ENCODE measurements at regions not wholly inside any gene's neighbourhood (a gene's known extent, or its start where the extent isn't known, plus 50 kb on each side); places are given as distances from the start of the nearest gene placed in this dataset.

GRCh38 chr11:97461934-97462333 lies 1072.1 kb downstream of the JRKL start:
- H3K36me3 ChIP-seq, result no peaks in the 10 kb centered on the region
- intact Hi-C loops (cut with DNase I; ENCODE audit: low total_unique reads), result no loop called here
- TF ChIP-seq CTCF (IDR thresholded peaks at IDR 0.05), result no peak
- no peak for DNase-seq
- H3K27me3 ChIP-seq, result no peaks in the 10 kb centered on the region
- no peak overlapping the region for H3K27ac ChIP-seq
- H3K9me3 ChIP-seq, result no peaks in the 10 kb centered on the region
- H3K4me3 ChIP-seq, result no peak overlapping the region
- H3K4me1 ChIP-seq, result no peaks in the 10 kb centered on the region

- no peak for DNase-seq
- Histone ChIP-seq H3K27me3 (no peaks in the 10 kb centered on the region), H3K36me3 (no peaks in the 10 kb centered on the region), H3K9me3 (no peaks in the 10 kb centered on the region), H3K27ac (no peak overlapping the region), H3K4me1 (no peaks in the 10 kb centered on the region), H3K4me3 (no peak overlapping the region)
- TF ChIP-seq CTCF (IDR thresholded peaks at IDR 0.05), result no peak
- intact Hi-C loops (cut with DNase I; ENCODE audit: low total_unique reads), result no loop called here
These were observed 1074.1 kb downstream of the JRKL start for GRCh38 chr11:97463891-97464290.

- Histone ChIP-seq H3K27me3 (no peaks in the 10 kb centered on the region), H3K4me1 (no peaks in the 10 kb centered on the region), H3K27ac (no peak overlapping the region), H3K9me3 (peaks cover 4 to 26% (median 24%) of the 10 kb centered on the region in 3 donors), H3K36me3 (no peaks in the 10 kb centered on the region), H3K4me3 (no peak overlapping the region)
- TF ChIP-seq CTCF (IDR thresholded peaks at IDR 0.05), result no peak
- intact Hi-C loops (cut with DNase I; ENCODE audit: low total_unique reads), result no loop called here
- no peak for DNase-seq
These were observed 1081.7 kb downstream of the JRKL start for GRCh38 chr11:97471480-97471879.

GRCh38 chr11:97487387-97487786 lies 1097.6 kb downstream of the JRKL start:
- Histone ChIP-seq H3K36me3 (no peaks in the 10 kb centered on the region), H3K9me3 (no peaks in the 10 kb centered on the region), H3K27ac (no peak overlapping the region), H3K4me3 (no peak overlapping the region), H3K27me3 (no peaks in the 10 kb centered on the region), H3K4me1 (no peaks in the 10 kb centered on the region)
- no peak for DNase-seq
- TF ChIP-seq CTCF (IDR thresholded peaks at IDR 0.05), result no peak
- intact Hi-C loops (cut with DNase I; ENCODE audit: low total_unique reads), result no loop called here

- no peak for DNase-seq
- intact Hi-C loops (cut with DNase I; ENCODE audit: low total_unique reads), result no loop called here
- no peaks in the 10 kb centered on the region for H3K4me1 ChIP-seq
- H3K27me3 ChIP-seq, result no peaks in the 10 kb centered on the region
- H3K27ac ChIP-seq, result no peak overlapping the region
- H3K9me3 ChIP-seq, result no peaks in the 10 kb centered on the region
- H3K36me3 ChIP-seq, result no peaks in the 10 kb centered on the region
- H3K4me3 ChIP-seq, result no peak overlapping the region
- no peak for TF ChIP-seq CTCF (IDR thresholded peaks at IDR 0.05)
These were observed 1109.1 kb downstream of the JRKL start for GRCh38 chr11:97498891-97499290.

- DNase-seq, result no peak
- intact Hi-C loops (cut with DNase I; ENCODE audit: low total_unique reads), result no loop called here
- Histone ChIP-seq H3K4me1 (no peaks in the 10 kb centered on the region), H3K9me3 (no peaks in the 10 kb centered on the region), H3K27me3 (no peaks in the 10 kb centered on the region), H3K27ac (no peak overlapping the region), H3K36me3 (no peaks in the 10 kb centered on the region), H3K4me3 (no peak overlapping the region)
- no peak for TF ChIP-seq CTCF (IDR thresholded peaks at IDR 0.05)
These were observed 1112.4 kb downstream of the JRKL start for GRCh38 chr11:97502201-97502600.

Data from tibial artery (tissue), 4 donors.